ENCODE measurements at regions not wholly inside any gene's neighbourhood (a gene's known extent, or its start where the extent isn't known, plus 50 kb on each side); places are given as distances from the start of the nearest gene placed in this dataset.

- H3K23me2 ChIP-seq (ENCODE audit: low read depth, low read length): no peaks in the 10 kb centered on the region
- no peak overlapping the region for H3K18ac ChIP-seq (ENCODE audit: extremely low read depth, low read length)
- POLR2A ChIA-PET (ENCODE audit: partially characterized antibody): no interaction called here
- no peak overlapping the region for H3K27ac ChIP-seq (ENCODE audit: low read depth, low read length)
- H4K20me1 ChIP-seq (replicated peaks in 1 of 2; ENCODE audit: control insufficient read depth in 1 of 2, insufficient read depth in 2 of 2, low read length in 2 of 2): no peaks in the 10 kb centered on the region
- no peak overlapping the region for H2BK120ac ChIP-seq (replicated peaks; ENCODE audit: low read depth, low read length)
- H3K56ac ChIP-seq (replicated peaks; ENCODE audit: insufficient read length, low read depth, low read length): no peak overlapping the region
- H3K14ac ChIP-seq (ENCODE audit: insufficient read length): no peak overlapping the region
- no peak overlapping the region for H4K5ac ChIP-seq (ENCODE audit: insufficient read length, low read depth, low read length)
- FAIRE-seq (no peak), DNase-seq (ENCODE audit: low read depth in 1 of 2, low spot score in 2 of 2) (no peak)
- WGBS, 2 experiments (ENCODE audit: extremely low coverage in 1 of 2, insufficient coverage in 1 of 2, insufficient read length in 1 of 2, insufficient replicate concordance in 2 of 2, low coverage in 1 of 2, low lambda C conversion rate in 2 of 2, missing lambda C conversion rate in 1 of 2): 79% methylated on average over 3 of the region's 3 CpGs; no CpG with 5 or more reads in 1 of the 2 experiments
- peaks cover 0 to 3% of the 10 kb centered on the region in 2 experiments; a peak in 1 of 4 replicates for H3K9me3 ChIP-seq (ENCODE audit: insufficient read depth in 2 of 2, low read depth in 1 of 2, low read length in 1 of 2)
- H2BK5ac ChIP-seq (ENCODE audit: low read depth, low read length): no peak overlapping the region
- H3K4me1 ChIP-seq (replicated peaks in 1 of 4; ENCODE audit: control insufficient read depth in 3 of 4, insufficient read depth in 4 of 4, low read length in 3 of 4): peaks cover 0 to 8% (median 0%) of the 10 kb centered on the region in 4 experiments; a peak in 2 of 7 replicates
- H3K23ac ChIP-seq (ENCODE audit: insufficient read length): no peak overlapping the region
- no peak overlapping the region for H3K4me2 ChIP-seq (ENCODE audit: insufficient read depth in 1 of 2, low read depth in 2 of 2, low read length in 2 of 2)
- no peak overlapping the region for H2AK5ac ChIP-seq (ENCODE audit: low read depth, low read length)
- H3K4me3 ChIP-seq (ENCODE audit: extremely low read depth in 1 of 4, insufficient read depth in 2 of 4, low read depth in 3 of 4, low read length in 4 of 4): no peak overlapping the region
- no peak overlapping the region for H3K4ac ChIP-seq (replicated peaks; ENCODE audit: insufficient read length, low read depth, low read length)
- TF ChIP-seq, protein P1, sequence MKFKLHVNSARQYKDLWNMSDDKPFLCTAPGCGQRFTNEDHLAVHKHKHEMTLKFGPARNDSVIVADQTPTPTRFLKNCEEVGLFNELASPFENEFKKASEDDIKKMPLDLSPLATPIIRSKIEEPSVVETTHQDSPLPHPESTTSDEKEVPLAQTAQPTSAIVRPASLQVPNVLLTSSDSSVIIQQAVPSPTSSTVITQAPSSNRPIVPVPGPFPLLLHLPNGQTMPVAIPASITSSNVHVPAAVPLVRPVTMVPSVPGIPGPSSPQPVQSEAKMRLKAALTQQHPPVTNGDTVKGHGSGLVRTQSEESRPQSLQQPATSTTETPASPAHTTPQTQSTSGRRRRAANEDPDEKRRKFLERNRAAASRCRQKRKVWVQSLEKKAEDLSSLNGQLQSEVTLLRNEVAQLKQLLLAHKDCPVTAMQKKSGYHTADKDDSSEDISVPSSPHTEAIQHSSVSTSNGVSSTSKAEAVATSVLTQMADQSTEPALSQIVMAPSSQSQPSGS (IDR thresholded peaks at IDR 0.05; ENCODE audit: low read length): no peak
- no peak for TF ChIP-seq KDM1A (IDR thresholded peaks at IDR 0.05; ENCODE audit: borderline replicate concordance, low read length)
- TF ChIP-seq SIN3A (conservative IDR thresholded peaks at IDR 0.05 in 1 of 2, IDR thresholded peaks at IDR 0.05 in 1 of 2; ENCODE audit: low read depth in 1 of 2, low read length in 2 of 2): no peak
- TF ChIP-seq POLR2AphosphoS5 (IDR thresholded peaks at IDR 0.05; ENCODE audit: low read depth, low read length): no peak
- TF ChIP-seq, protein P2, sequence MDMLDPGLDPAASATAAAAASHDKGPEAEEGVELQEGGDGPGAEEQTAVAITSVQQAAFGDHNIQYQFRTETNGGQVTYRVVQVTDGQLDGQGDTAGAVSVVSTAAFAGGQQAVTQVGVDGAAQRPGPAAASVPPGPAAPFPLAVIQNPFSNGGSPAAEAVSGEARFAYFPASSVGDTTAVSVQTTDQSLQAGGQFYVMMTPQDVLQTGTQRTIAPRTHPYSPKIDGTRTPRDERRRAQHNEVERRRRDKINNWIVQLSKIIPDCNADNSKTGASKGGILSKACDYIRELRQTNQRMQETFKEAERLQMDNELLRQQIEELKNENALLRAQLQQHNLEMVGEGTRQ (IDR thresholded peaks at IDR 0.05; ENCODE audit: low read length): no peak
- TF ChIP-seq SIRT6 (IDR thresholded peaks at IDR 0.05; ENCODE audit: low read length): no peak
- H2BK15ac ChIP-seq (ENCODE audit: low read length): no peak overlapping the region
- H3K79me1 ChIP-seq (ENCODE audit: low read depth, low read length): no peaks in the 10 kb centered on the region
- no peaks in the 10 kb centered on the region for H3K36me3 ChIP-seq (ENCODE audit: control insufficient read depth in 2 of 4, insufficient read depth in 4 of 4, low read length in 3 of 4)
- no peak overlapping the region for H2BK12ac ChIP-seq (ENCODE audit: low read depth, low read length)
- H2AFZ ChIP-seq (ENCODE audit: low read length): no peak overlapping the region
- H3K79me2 ChIP-seq (ENCODE audit: control insufficient read depth in 1 of 2, insufficient read depth in 2 of 2, low read length in 2 of 2): no peaks in the 10 kb centered on the region
- H2BK20ac ChIP-seq (ENCODE audit: low read length): no peak overlapping the region
- H4K8ac ChIP-seq (ENCODE audit: extremely low read depth, insufficient read depth, low read length): no peak overlapping the region
- no peaks in the 10 kb centered on the region for H3K27me3 ChIP-seq (replicated peaks in 1 of 4; ENCODE audit: control insufficient read depth in 3 of 4, extremely low read depth in 1 of 4, insufficient read depth in 3 of 4, low read length in 3 of 4)
- CTCF ChIA-PET (ENCODE audit: partially characterized antibody): no interaction called here
- no peak overlapping the region for H3K9ac ChIP-seq (replicated peaks in 1 of 4; ENCODE audit: extremely low read depth in 1 of 4, low read depth in 3 of 4, low read length in 3 of 4)
- H4K91ac ChIP-seq (replicated peaks; ENCODE audit: insufficient read length, low read length): no peak overlapping the region
These were observed 54.5 kb upstream of the RFXAP start for GRCh38 chr13:36764536-36764935.

All from H1 (cell line).